DOHH2 (cell line): ENCODE measurements at regions not wholly inside any gene's neighbourhood (a gene's known extent, or its start where the extent isn't known, plus 50 kb on each side); places are given as distances from the start of the nearest gene placed in this dataset.

ENCODE experiments used
- H3F3A ChIP-seq: fragments of 200-600 bp; sonication (generic), shearing (Covaris generic); 2 replicates; pipeline ENCODE4 v1.6.0; 2016; ENCODE audit warnings: antibody characterized with exemption, mild to moderate bottlenecking; ENCODE audit not compliant: control insufficient read depth, insufficient read depth
- H3K27ac ChIP-seq: fragments of 200-600 bp; sonication (generic); 2 replicates; pipeline ENCODE4 v1.5.1; 2014; ENCODE audit warnings: low read depth, mild to moderate bottlenecking, low read length, moderate library complexity
- H3K27me3 ChIP-seq: fragments of 200-600 bp; sonication (generic); 2 replicates; pipeline ENCODE4 v1.6.1; 2014; ENCODE audit warnings: mild to moderate bottlenecking, low read length, mixed read lengths; ENCODE audit not compliant: control insufficient read depth
- H3K36me3 ChIP-seq: fragments of 200-600 bp; sonication (generic); 2 replicates; pipeline ENCODE4 v1.6.1; 2014; ENCODE audit warnings: mild to moderate bottlenecking, low read length, moderate library complexity, mixed read lengths; ENCODE audit not compliant: control insufficient read depth
- H3K4me1 ChIP-seq: fragments of 200-600 bp; sonication (generic); 2 replicates; pipeline ENCODE4 v1.6.1; 2014; ENCODE audit warnings: mild to moderate bottlenecking, low read length, mixed read lengths; ENCODE audit not compliant: control insufficient read depth
- H3K4me2 ChIP-seq: fragments of 200-600 bp; sonication (generic); 2 replicates; pipeline ENCODE4 v1.6.0; 2014; ENCODE audit warnings: mild to moderate bottlenecking, low read length, moderate library complexity
- H3K4me3 ChIP-seq: fragments of 200-600 bp; sonication (generic); 2 replicates; pipeline ENCODE4 v1.5.1; 2014; ENCODE audit warnings: mild to moderate bottlenecking, low read length, mixed read lengths
- H3K79me2 ChIP-seq: fragments of 200-600 bp; sonication (generic); 2 replicates; pipeline ENCODE4 v1.6.1; 2014; ENCODE audit warnings: mild to moderate bottlenecking, low read length, mixed read lengths; ENCODE audit not compliant: control insufficient read depth
- H3K9me2 ChIP-seq: fragments of 200-600 bp; sonication (generic); replicated peaks from 2 replicates; pipeline ENCODE4 v1.6.1; 2014; ENCODE audit warnings: mild to moderate bottlenecking, low read length, mixed read lengths; ENCODE audit not compliant: control insufficient read depth
- H3K9me3 ChIP-seq: fragments of 200-600 bp; sonication (generic); 2 replicates; pipeline ENCODE4 v1.6.1; 2014; ENCODE audit warnings: antibody characterized with exemption, low read length, mixed read lengths; ENCODE audit not compliant: control insufficient read depth, insufficient read depth
- H4K20me1 ChIP-seq: fragments of 200-600 bp; sonication (generic); 2 replicates; pipeline ENCODE4 v1.6.0; 2014; ENCODE audit warnings: low read depth, mild to moderate bottlenecking, antibody characterized with exemption, low read length, moderate library complexity; ENCODE audit not compliant: control insufficient read depth, insufficient read depth
- EZH2phosphoT487 ChIP-seq: fragments of 200-600 bp; sonication (generic); IDR thresholded peaks from 2 replicates; pipeline ENCODE4 v1.6.1; 2017; ENCODE audit warnings: borderline replicate concordance, mild to moderate bottlenecking, antibody characterized with exemption, low read length, moderate library complexity, mixed read lengths
- TF ChIP-seq, protein P1 (sequence below): fragments of 200-600 bp; sonication (generic); IDR thresholded peaks from one replicate; pipeline ENCODE4 v1.5.1; 2014; ENCODE audit warnings: antibody characterized with exemption, mild to moderate bottlenecking, low read depth, low read length; ENCODE audit not compliant: poor library complexity, severe bottlenecking

- H3K79me2 ChIP-seq: no peaks in the 10 kb centered on the region
- TF ChIP-seq, protein P1, sequence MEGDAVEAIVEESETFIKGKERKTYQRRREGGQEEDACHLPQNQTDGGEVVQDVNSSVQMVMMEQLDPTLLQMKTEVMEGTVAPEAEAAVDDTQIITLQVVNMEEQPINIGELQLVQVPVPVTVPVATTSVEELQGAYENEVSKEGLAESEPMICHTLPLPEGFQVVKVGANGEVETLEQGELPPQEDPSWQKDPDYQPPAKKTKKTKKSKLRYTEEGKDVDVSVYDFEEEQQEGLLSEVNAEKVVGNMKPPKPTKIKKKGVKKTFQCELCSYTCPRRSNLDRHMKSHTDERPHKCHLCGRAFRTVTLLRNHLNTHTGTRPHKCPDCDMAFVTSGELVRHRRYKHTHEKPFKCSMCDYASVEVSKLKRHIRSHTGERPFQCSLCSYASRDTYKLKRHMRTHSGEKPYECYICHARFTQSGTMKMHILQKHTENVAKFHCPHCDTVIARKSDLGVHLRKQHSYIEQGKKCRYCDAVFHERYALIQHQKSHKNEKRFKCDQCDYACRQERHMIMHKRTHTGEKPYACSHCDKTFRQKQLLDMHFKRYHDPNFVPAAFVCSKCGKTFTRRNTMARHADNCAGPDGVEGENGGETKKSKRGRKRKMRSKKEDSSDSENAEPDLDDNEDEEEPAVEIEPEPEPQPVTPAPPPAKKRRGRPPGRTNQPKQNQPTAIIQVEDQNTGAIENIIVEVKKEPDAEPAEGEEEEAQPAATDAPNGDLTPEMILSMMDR: no peak
- TF ChIP-seq EZH2phosphoT487: no peak
- H3K9me3 ChIP-seq: no peaks in the 10 kb centered on the region
- H4K20me1 ChIP-seq: no peaks in the 10 kb centered on the region
- no peak overlapping the region for H3K4me3 ChIP-seq
- no peaks in the 10 kb centered on the region for H3K4me1 ChIP-seq
- H3K27ac ChIP-seq: no peak overlapping the region
- H3K27me3 ChIP-seq: no peaks in the 10 kb centered on the region
- H3K36me3 ChIP-seq: no peaks in the 10 kb centered on the region
- H3K4me2 ChIP-seq: no peak overlapping the region
- no peaks in the 10 kb centered on the region for H3F3A ChIP-seq
- H3K9me2 ChIP-seq: no peaks in the 10 kb centered on the region
Measured at GRCh38 chr4:111952688-111953087, 192.6 kb upstream of the FAM241A start.

DNA sequence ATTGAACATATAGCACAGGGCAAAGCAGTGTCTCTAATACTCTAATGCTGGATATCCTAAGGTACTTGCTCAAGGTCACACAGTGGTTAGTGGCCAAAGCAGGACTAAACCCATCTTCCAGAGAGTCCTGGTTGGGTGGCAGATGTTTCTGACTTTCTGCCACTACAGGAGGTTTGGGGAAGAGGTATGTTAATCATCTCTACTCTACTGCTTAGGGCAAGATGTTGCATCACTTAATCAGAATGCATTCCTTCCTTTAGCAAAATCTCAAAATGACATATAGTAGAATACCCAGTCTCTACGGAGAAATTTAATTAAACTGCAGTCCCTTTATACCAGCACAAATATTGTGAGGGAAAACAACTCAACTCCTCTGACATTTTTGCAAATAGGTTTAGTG, 190.7 kb upstream of the FAM241A start:
- no peaks in the 10 kb centered on the region for H3K4me1 ChIP-seq
- no peaks in the 10 kb centered on the region for H3K79me2 ChIP-seq
- H3K9me2 ChIP-seq: no peaks in the 10 kb centered on the region
- no peak for TF ChIP-seq EZH2phosphoT487
- TF ChIP-seq, protein P1: no peak
- H3K4me3 ChIP-seq: no peak overlapping the region
- no peaks in the 10 kb centered on the region for H3K9me3 ChIP-seq
- no peaks in the 10 kb centered on the region for H3F3A ChIP-seq
- H3K27me3 ChIP-seq: no peaks in the 10 kb centered on the region
- H3K36me3 ChIP-seq: no peaks in the 10 kb centered on the region
- no peak overlapping the region for H3K4me2 ChIP-seq
- H3K27ac ChIP-seq: no peak overlapping the region
- no peaks in the 10 kb centered on the region for H4K20me1 ChIP-seq

GRCh38 chr4:111955001-111955400, 190.3 kb upstream of the FAM241A start:
- Histone ChIP-seq H3K4me2 (no peak overlapping the region), H3K36me3 (no peaks in the 10 kb centered on the region), H4K20me1 (no peaks in the 10 kb centered on the region), H3K4me1 (no peaks in the 10 kb centered on the region), H3F3A (no peaks in the 10 kb centered on the region), H3K27me3 (no peaks in the 10 kb centered on the region), H3K9me2 (no peaks in the 10 kb centered on the region), H3K79me2 (no peaks in the 10 kb centered on the region), H3K27ac (no peak overlapping the region), H3K4me3 (no peak overlapping the region), H3K9me3 (no peaks in the 10 kb centered on the region)
- TF ChIP-seq, protein P1: no peak
- no peak for TF ChIP-seq EZH2phosphoT487

DNA sequence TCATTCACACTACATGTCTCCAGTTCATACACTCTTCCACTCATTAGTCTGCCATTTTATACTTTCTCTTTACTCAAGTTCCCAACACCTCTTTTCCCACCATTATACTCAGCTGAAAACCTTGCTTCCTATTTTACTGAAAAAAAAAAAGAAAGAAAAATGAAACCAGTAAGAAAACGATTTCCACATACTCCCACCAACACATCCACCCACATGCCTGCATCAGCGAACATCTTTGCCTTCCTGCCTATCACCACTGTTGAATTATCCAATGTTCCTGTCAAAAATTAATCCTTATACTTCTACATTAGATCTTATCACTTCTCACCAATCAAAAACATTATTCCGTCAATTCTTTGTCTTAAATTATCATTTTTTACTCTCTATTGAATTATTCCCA, 188.1 kb upstream of the FAM241A start:
- Histone ChIP-seq H3K27ac (no peak overlapping the region), H3K79me2 (no peaks in the 10 kb centered on the region), H4K20me1 (no peaks in the 10 kb centered on the region), H3K4me1 (no peaks in the 10 kb centered on the region), H3K9me3 (no peaks in the 10 kb centered on the region), H3K4me2 (no peak overlapping the region), H3K9me2 (no peaks in the 10 kb centered on the region), H3K4me3 (no peak overlapping the region), H3K27me3 (no peaks in the 10 kb centered on the region), H3K36me3 (no peaks in the 10 kb centered on the region), H3F3A (no peaks in the 10 kb centered on the region)
- TF ChIP-seq, protein P1: no peak
- no peak for TF ChIP-seq EZH2phosphoT487
